GM19395 (cell line): ENCODE measurements at regions not wholly inside any gene's neighbourhood (a gene's known extent, or its start where the extent isn't known, plus 50 kb on each side); places are given as distances from the start of the nearest gene placed in this dataset.

Experiments used
- ATAC-seq: cut with Tn5 transposase; IDR thresholded peaks from one replicate; pipeline ENCODE4 v1.9.1; 2021; ENCODE audit warnings: mild to moderate bottlenecking, moderate library complexity; ENCODE audit not compliant: unreplicated experiment

GRCh38 chr5:164636456-164636855 is 1131.0 kb downstream of the MAT2B start:
- no peak for ATAC-seq

- ATAC-seq: no peak
Observed at GRCh38 chr5:164637931-164638521, 1132.6 kb downstream of the MAT2B start.

- no peak for ATAC-seq
Observed at GRCh38 chr5:164649266-164649665, 1143.8 kb downstream of the MAT2B start.

GRCh38 chr5:164650427-164650826 is 1145.0 kb downstream of the MAT2B start:
- ATAC-seq: no peak

GRCh38 chr5:164651546-164652275 is 1146.3 kb downstream of the MAT2B start:
- ATAC-seq: peak; percentile 76

GRCh38 chr5:164652276-164652660 is 1146.8 kb downstream of the MAT2B start:
- ATAC-seq: no peak

GRCh38 chr5:164663198-164663989 is 1158.0 kb downstream of the MAT2B start:
- ATAC-seq: no peak

- ATAC-seq: no peak
Observed at GRCh38 chr5:164671640-164672039, 1166.2 kb downstream of the MAT2B start.

- ATAC-seq: no peak
Observed at GRCh38 chr5:164672205-164672604, 1166.8 kb downstream of the MAT2B start.

GRCh38 chr5:164672931-164673694 is 1167.7 kb downstream of the MAT2B start:
- peak; percentile 69 for ATAC-seq

GRCh38 chr5:164679461-164679860 is 1174.0 kb downstream of the MAT2B start:
- ATAC-seq: no peak

- no peak for ATAC-seq
Observed at GRCh38 chr5:164680216-164680615, 1174.8 kb downstream of the MAT2B start.

GRCh38 chr5:164680812-164681520 is 1175.5 kb downstream of the MAT2B start:
- ATAC-seq: no peak

GRCh38 chr5:164687391-164687790 is 1182.0 kb downstream of the MAT2B start:
- ATAC-seq: no peak

GRCh38 chr5:164688437-164688836 is 1183.0 kb downstream of the MAT2B start:
- ATAC-seq: no peak

GRCh38 chr5:164708831-164709230 is 1203.4 kb downstream of the MAT2B start:
- no peak for ATAC-seq

GRCh38 chr5:164713682-164714081 is 1208.3 kb downstream of the MAT2B start:
- ATAC-seq: no peak

GRCh38 chr5:164721116-164721515 is 1215.7 kb downstream of the MAT2B start:
- ATAC-seq: no peak

- no peak for ATAC-seq
Observed at GRCh38 chr5:164721656-164722055, 1216.2 kb downstream of the MAT2B start.

- no peak for ATAC-seq
Observed at GRCh38 chr5:164722702-164723101, 1217.3 kb downstream of the MAT2B start.

- ATAC-seq: no peak
Observed at GRCh38 chr5:164727012-164727411, 1221.6 kb downstream of the MAT2B start.
